ENCODE measurements at regions not wholly inside any gene's neighbourhood (a gene's known extent, or its start where the extent isn't known, plus 50 kb on each side); places are given as distances from the start of the nearest gene placed in this dataset.

DNA sequence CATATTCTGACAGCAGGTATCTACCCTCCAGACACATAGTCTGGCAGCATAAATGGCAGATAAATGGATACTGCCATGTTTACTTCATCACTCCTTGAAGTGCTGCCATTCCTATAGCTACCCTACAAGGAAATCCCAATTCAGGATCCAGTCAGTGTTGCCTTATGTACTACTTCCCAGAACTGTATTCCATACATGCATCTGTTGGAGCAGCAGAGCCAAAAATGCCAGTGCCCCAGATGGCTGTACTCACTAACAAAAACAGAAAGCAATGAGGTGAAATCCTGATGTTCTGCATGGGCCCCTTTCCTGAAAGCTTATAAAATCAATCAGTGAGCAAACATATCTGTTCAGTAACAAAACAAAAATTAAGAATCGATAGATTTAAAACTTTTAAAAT lies 490.0 kb upstream of the COX7C start:
- H3K4me2 ChIP-seq (ENCODE audit: insufficient read depth, low read length, poor library complexity, severe bottlenecking): no peak overlapping the region
- no peak overlapping the region for H2BK120ac ChIP-seq (ENCODE audit: low read depth, low read length)
- DNase-seq (ENCODE audit: low spot score): no peak
- no peaks in the 10 kb centered on the region for H3K79me1 ChIP-seq (ENCODE audit: low read depth, low read length)
- H2BK5ac ChIP-seq (ENCODE audit: low read length): no peak overlapping the region
- no peak overlapping the region for H4K8ac ChIP-seq (ENCODE audit: low read depth, low read length)
- no peak overlapping the region for H3K27ac ChIP-seq (replicated peaks; ENCODE audit: low read length)
- no peak overlapping the region for H4K91ac ChIP-seq (ENCODE audit: low read depth, low read length, poor library complexity)
- no peak overlapping the region for H3K4me3 ChIP-seq (ENCODE audit: low read length in 2 of 2)
- no peak overlapping the region for H2AK5ac ChIP-seq (ENCODE audit: low read depth, low read length)
- no CpG with 5 or more reads among the region's 1 CpG for WGBS, 2 donors (ENCODE audit: extremely low coverage in 2 of 2, insufficient read length in 2 of 2, insufficient replicate concordance in 1 of 2)
- no peak overlapping the region for H3K18ac ChIP-seq (ENCODE audit: low read length)
- no peaks in the 10 kb centered on the region for H3K36me3 ChIP-seq (replicated peaks in 1 of 2; ENCODE audit: control insufficient read depth in 2 of 2, insufficient read depth in 2 of 2, low read length in 2 of 2)
- peaks cover 2 to 4% of the 10 kb centered on the region in 2 donors for H3K4me1 ChIP-seq (ENCODE audit: control insufficient read depth in 2 of 2, insufficient read depth in 1 of 2, low read depth in 1 of 2, low read length in 2 of 2)
- H3K27me3 ChIP-seq (ENCODE audit: control insufficient read depth in 3 of 3, insufficient read depth in 3 of 3, low read depth in 1 of 3, low read length in 3 of 3): no peaks in the 10 kb centered on the region
- no peak overlapping the region for H3K4ac ChIP-seq (ENCODE audit: low read length)
- no peak overlapping the region for H2BK12ac ChIP-seq (ENCODE audit: low read length)
- no peak overlapping the region for H2BK15ac ChIP-seq (ENCODE audit: low read length)
- no peak overlapping the region for H3K14ac ChIP-seq (ENCODE audit: low read length)
- H2AFZ ChIP-seq (ENCODE audit: low read length): no peak overlapping the region
- H3K9ac ChIP-seq (ENCODE audit: low read depth, low read length, poor library complexity): no peak overlapping the region
- no peak overlapping the region for H3K23ac ChIP-seq (ENCODE audit: low read depth, low read length, poor library complexity)
- no peaks in the 10 kb centered on the region for H3K9me3 ChIP-seq (replicated peaks in 1 of 2; ENCODE audit: control insufficient read depth in 2 of 2, insufficient read depth in 1 of 2, low read depth in 1 of 2, low read length in 2 of 2)

DNA sequence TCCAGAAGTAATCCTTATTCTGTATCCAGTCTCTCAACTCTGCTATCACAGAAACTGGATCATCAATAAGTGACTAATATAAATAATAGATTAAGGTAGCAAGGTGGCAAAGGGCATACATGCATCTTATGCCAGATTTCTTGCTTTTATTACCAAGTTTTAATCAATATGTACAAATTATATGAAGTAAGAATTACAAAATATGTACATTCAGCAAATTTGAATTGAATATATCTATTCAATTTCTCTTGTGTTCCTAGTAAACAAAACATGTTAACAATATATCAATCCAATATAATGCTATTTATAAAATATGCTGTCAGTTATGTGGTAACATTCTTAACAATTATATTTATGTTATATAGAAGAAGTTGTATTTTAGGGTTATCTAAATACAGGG lies 488.7 kb upstream of the COX7C start:
- H2AK5ac ChIP-seq (ENCODE audit: low read depth, low read length): no peak overlapping the region
- no peak overlapping the region for H3K4me2 ChIP-seq (ENCODE audit: insufficient read depth, low read length, poor library complexity, severe bottlenecking)
- no peaks in the 10 kb centered on the region for H3K27me3 ChIP-seq (ENCODE audit: control insufficient read depth in 3 of 3, insufficient read depth in 3 of 3, low read depth in 1 of 3, low read length in 3 of 3)
- no peak overlapping the region for H4K8ac ChIP-seq (ENCODE audit: low read depth, low read length)
- H2BK120ac ChIP-seq (ENCODE audit: low read depth, low read length): no peak overlapping the region
- H3K14ac ChIP-seq (ENCODE audit: low read length): no peak overlapping the region
- no peaks in the 10 kb centered on the region for H3K9me3 ChIP-seq (replicated peaks in 1 of 2; ENCODE audit: control insufficient read depth in 2 of 2, insufficient read depth in 1 of 2, low read depth in 1 of 2, low read length in 2 of 2)
- no peaks in the 10 kb centered on the region for H3K79me1 ChIP-seq (ENCODE audit: low read depth, low read length)
- H3K4me1 ChIP-seq (ENCODE audit: control insufficient read depth in 2 of 2, insufficient read depth in 1 of 2, low read depth in 1 of 2, low read length in 2 of 2): peaks cover 2 to 4% of the 10 kb centered on the region in 2 donors
- H2BK15ac ChIP-seq (ENCODE audit: low read length): no peak overlapping the region
- H3K9ac ChIP-seq (ENCODE audit: low read depth, low read length, poor library complexity): no peak overlapping the region
- H3K4ac ChIP-seq (ENCODE audit: low read length): no peak overlapping the region
- H2AFZ ChIP-seq (ENCODE audit: low read length): no peak overlapping the region
- H3K27ac ChIP-seq (replicated peaks; ENCODE audit: low read length): no peak overlapping the region
- H3K18ac ChIP-seq (ENCODE audit: low read length): no peak overlapping the region
- no peak overlapping the region for H4K91ac ChIP-seq (ENCODE audit: low read depth, low read length, poor library complexity)
- no peak overlapping the region for H3K23ac ChIP-seq (ENCODE audit: low read depth, low read length, poor library complexity)
- no peak overlapping the region for H2BK5ac ChIP-seq (ENCODE audit: low read length)
- H3K4me3 ChIP-seq (ENCODE audit: low read length in 2 of 2): no peak overlapping the region
- no peaks in the 10 kb centered on the region for H3K36me3 ChIP-seq (replicated peaks in 1 of 2; ENCODE audit: control insufficient read depth in 2 of 2, insufficient read depth in 2 of 2, low read length in 2 of 2)
- no peak for DNase-seq (ENCODE audit: low spot score)
- H2BK12ac ChIP-seq (ENCODE audit: low read length): no peak overlapping the region

DNA sequence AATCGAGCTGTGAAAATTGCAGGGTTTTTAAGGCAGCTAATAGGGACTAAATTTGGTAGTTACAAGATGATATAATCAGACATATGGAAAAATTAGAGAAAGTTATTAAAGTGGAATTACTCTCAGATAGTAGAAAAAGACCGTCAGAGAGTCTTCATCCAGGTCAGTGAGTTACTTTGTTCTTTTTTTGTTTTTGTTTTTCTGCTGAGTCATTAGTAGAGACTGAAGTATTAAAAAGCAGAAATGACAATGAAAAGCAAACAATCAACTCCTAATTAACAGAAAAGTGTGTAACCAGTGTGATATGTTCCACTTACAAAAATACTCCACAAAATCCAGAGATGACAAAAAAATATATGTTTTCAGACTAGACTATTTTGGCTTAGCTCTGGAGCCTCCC lies 480.4 kb upstream of the COX7C start:
- H3K9me3 ChIP-seq (replicated peaks in 1 of 2; ENCODE audit: control insufficient read depth in 2 of 2, insufficient read depth in 1 of 2, low read depth in 1 of 2, low read length in 2 of 2): peaks cover 0 to 1% of the 10 kb centered on the region in 2 donors
- H3K4me3 ChIP-seq (ENCODE audit: low read length in 2 of 2): no peak overlapping the region
- no peak overlapping the region for H3K27ac ChIP-seq (replicated peaks; ENCODE audit: low read length)
- no peak overlapping the region for H4K91ac ChIP-seq (ENCODE audit: low read depth, low read length, poor library complexity)
- no peaks in the 10 kb centered on the region for H3K36me3 ChIP-seq (replicated peaks in 1 of 2; ENCODE audit: control insufficient read depth in 2 of 2, insufficient read depth in 2 of 2, low read length in 2 of 2)
- no peaks in the 10 kb centered on the region for H3K79me1 ChIP-seq (ENCODE audit: low read depth, low read length)
- no peak overlapping the region for H3K4ac ChIP-seq (ENCODE audit: low read length)
- no peak overlapping the region for H2AFZ ChIP-seq (ENCODE audit: low read length)
- H3K4me2 ChIP-seq (ENCODE audit: insufficient read depth, low read length, poor library complexity, severe bottlenecking): no peak overlapping the region
- H3K14ac ChIP-seq (ENCODE audit: low read length): no peak overlapping the region
- H2BK15ac ChIP-seq (ENCODE audit: low read length): no peak overlapping the region
- H3K4me1 ChIP-seq (ENCODE audit: control insufficient read depth in 2 of 2, insufficient read depth in 1 of 2, low read depth in 1 of 2, low read length in 2 of 2): no peaks in the 10 kb centered on the region
- no peak overlapping the region for H2BK12ac ChIP-seq (ENCODE audit: low read length)
- H2BK120ac ChIP-seq (ENCODE audit: low read depth, low read length): no peak overlapping the region
- H2AK5ac ChIP-seq (ENCODE audit: low read depth, low read length): no peak overlapping the region
- no CpG with 5 or more reads among the region's 2 CpGs for WGBS, 2 donors (ENCODE audit: extremely low coverage in 2 of 2, insufficient read length in 2 of 2, insufficient replicate concordance in 1 of 2)
- no peak for DNase-seq (ENCODE audit: low spot score)
- H3K18ac ChIP-seq (ENCODE audit: low read length): no peak overlapping the region
- H2BK5ac ChIP-seq (ENCODE audit: low read length): no peak overlapping the region
- no peak overlapping the region for H4K8ac ChIP-seq (ENCODE audit: low read depth, low read length)
- no peak overlapping the region for H3K23ac ChIP-seq (ENCODE audit: low read depth, low read length, poor library complexity)
- H3K9ac ChIP-seq (ENCODE audit: low read depth, low read length, poor library complexity): no peak overlapping the region
- no peaks in the 10 kb centered on the region for H3K27me3 ChIP-seq (ENCODE audit: control insufficient read depth in 3 of 3, insufficient read depth in 3 of 3, low read depth in 1 of 3, low read length in 3 of 3)

DNA sequence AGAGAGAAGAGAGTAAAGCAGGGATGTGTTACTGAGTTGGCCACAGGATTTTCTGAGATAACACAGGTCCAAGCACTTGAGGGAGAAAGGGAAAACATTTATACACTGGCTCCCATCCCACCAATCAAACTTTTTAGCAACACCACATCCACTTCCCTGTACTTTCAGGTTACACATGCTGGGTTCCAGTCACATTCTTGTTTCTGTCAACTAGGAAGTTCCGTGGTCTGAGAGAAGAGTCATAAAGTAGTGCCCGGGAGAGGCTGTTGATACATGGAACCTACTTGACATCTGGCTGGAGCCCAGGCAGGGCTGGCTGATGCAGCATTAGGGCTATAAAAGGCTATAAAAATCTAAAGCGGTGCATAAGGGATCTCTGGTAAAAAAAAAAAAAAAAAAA lies 473.9 kb upstream of the COX7C start:
- Histone ChIP-seq H3K4me1 (ENCODE audit: control insufficient read depth in 2 of 2, insufficient read depth in 1 of 2, low read depth in 1 of 2, low read length in 2 of 2) (no peaks in the 10 kb centered on the region), H2AK5ac (ENCODE audit: low read depth, low read length) (no peak overlapping the region), H4K91ac (ENCODE audit: low read depth, low read length, poor library complexity) (no peak overlapping the region), H3K27ac (replicated peaks; ENCODE audit: low read length) (no peak overlapping the region), H3K36me3 (replicated peaks in 1 of 2; ENCODE audit: control insufficient read depth in 2 of 2, insufficient read depth in 2 of 2, low read length in 2 of 2) (no peaks in the 10 kb centered on the region), H3K18ac (ENCODE audit: low read length) (no peak overlapping the region), H3K4ac (ENCODE audit: low read length) (no peak overlapping the region), H2BK120ac (ENCODE audit: low read depth, low read length) (no peak overlapping the region), H3K14ac (ENCODE audit: low read length) (no peak overlapping the region), H2BK12ac (ENCODE audit: low read length) (no peak overlapping the region), H3K9me3 (replicated peaks in 1 of 2; ENCODE audit: control insufficient read depth in 2 of 2, insufficient read depth in 1 of 2, low read depth in 1 of 2, low read length in 2 of 2) (peaks cover 0 to 1% of the 10 kb centered on the region in 2 donors), H3K23ac (ENCODE audit: low read depth, low read length, poor library complexity) (no peak overlapping the region), H3K27me3 (ENCODE audit: control insufficient read depth in 3 of 3, insufficient read depth in 3 of 3, low read depth in 1 of 3, low read length in 3 of 3) (no peaks in the 10 kb centered on the region), H3K4me3 (ENCODE audit: low read length in 2 of 2) (no peak overlapping the region), H2AFZ (ENCODE audit: low read length) (peak overlapping the region; percentile 5), H2BK5ac (ENCODE audit: low read length) (no peak overlapping the region), H4K8ac (ENCODE audit: low read depth, low read length) (no peak overlapping the region), H2BK15ac (ENCODE audit: low read length) (no peak overlapping the region), H3K4me2 (ENCODE audit: insufficient read depth, low read length, poor library complexity, severe bottlenecking) (no peak overlapping the region), H3K79me1 (ENCODE audit: low read depth, low read length) (no peaks in the 10 kb centered on the region), H3K9ac (ENCODE audit: low read depth, low read length, poor library complexity) (no peak overlapping the region)
- no peak for DNase-seq (ENCODE audit: low spot score)
- no CpG with 5 or more reads among the region's 3 CpGs for WGBS, 2 donors (ENCODE audit: extremely low coverage in 2 of 2, insufficient read length in 2 of 2, insufficient replicate concordance in 1 of 2)

All from neuronal stem cell (in vitro differentiated cells).